ENCODE measurements at regions not wholly inside any gene's neighbourhood (a gene's known extent, or its start where the extent isn't known, plus 50 kb on each side); places are given as distances from the start of the nearest gene placed in this dataset.

DNA sequence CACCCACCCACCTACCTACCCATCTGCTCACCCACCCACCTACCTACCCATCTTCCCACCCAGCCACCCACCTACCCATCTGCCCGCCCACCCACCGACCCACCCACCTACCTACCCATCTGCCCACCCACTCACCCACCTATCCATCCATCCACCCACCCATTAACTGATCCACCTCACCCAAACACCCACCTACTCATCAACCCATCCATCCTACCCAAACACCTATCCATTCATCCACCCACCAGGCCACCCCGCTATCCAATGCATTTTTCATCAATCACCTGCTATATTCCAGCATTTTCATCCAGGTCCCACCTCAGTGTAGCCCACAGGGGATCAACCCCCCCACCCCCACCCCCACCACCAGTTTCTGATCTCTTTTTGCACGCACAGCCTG, 121.8 kb downstream of the GLI2 start:
- Histone ChIP-seq H3K4me2 (no peak overlapping the region), H3K27ac (no peak overlapping the region), H3K36me3 (replicated peaks; ENCODE audit: insufficient read depth, low read depth) (no peaks in the 10 kb centered on the region), H3K4me1 (ENCODE audit: insufficient read depth) (peaks cover 7% of the 10 kb centered on the region), H3K79me2 (no peaks in the 10 kb centered on the region), H2AFZ (no peak overlapping the region), H3K4me3 (no peak overlapping the region), H3K27me3 (no peaks in the 10 kb centered on the region), H3K9me3 (ENCODE audit: low read depth) (no peaks in the 10 kb centered on the region), H4K20me1 (ENCODE audit: insufficient read depth, poor library complexity, severe bottlenecking) (no peaks in the 10 kb centered on the region), H3K9me2 (replicated peaks; ENCODE audit: insufficient read depth) (no peaks in the 10 kb centered on the region)
- DNase-seq (ENCODE audit: low spot score): no peak
- no peak for TF ChIP-seq EZH2 (IDR thresholded peaks at IDR 0.05; ENCODE audit: borderline replicate concordance)
- TF ChIP-seq EZH2phosphoT487 (IDR thresholded peaks at IDR 0.05; ENCODE audit: low read depth, severe bottlenecking, unreplicated experiment): no peak
- TF ChIP-seq, protein P1, sequence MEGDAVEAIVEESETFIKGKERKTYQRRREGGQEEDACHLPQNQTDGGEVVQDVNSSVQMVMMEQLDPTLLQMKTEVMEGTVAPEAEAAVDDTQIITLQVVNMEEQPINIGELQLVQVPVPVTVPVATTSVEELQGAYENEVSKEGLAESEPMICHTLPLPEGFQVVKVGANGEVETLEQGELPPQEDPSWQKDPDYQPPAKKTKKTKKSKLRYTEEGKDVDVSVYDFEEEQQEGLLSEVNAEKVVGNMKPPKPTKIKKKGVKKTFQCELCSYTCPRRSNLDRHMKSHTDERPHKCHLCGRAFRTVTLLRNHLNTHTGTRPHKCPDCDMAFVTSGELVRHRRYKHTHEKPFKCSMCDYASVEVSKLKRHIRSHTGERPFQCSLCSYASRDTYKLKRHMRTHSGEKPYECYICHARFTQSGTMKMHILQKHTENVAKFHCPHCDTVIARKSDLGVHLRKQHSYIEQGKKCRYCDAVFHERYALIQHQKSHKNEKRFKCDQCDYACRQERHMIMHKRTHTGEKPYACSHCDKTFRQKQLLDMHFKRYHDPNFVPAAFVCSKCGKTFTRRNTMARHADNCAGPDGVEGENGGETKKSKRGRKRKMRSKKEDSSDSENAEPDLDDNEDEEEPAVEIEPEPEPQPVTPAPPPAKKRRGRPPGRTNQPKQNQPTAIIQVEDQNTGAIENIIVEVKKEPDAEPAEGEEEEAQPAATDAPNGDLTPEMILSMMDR (IDR thresholded peaks at IDR 0.05; ENCODE audit: poor library complexity): no peak
- 100% methylated on average over 2 of the region's 4 CpGs for WGBS (ENCODE audit: low lambda C conversion rate, missing lambda C conversion rate)

GRCh38 chr2:120857931-120858330, 122.3 kb downstream of the GLI2 start:
- no peaks in the 10 kb centered on the region for H3K27me3 ChIP-seq
- no peaks in the 10 kb centered on the region for H3K79me2 ChIP-seq
- H3K9me3 ChIP-seq (ENCODE audit: low read depth): no peaks in the 10 kb centered on the region
- no peak overlapping the region for H3K4me3 ChIP-seq
- no peaks in the 10 kb centered on the region for H4K20me1 ChIP-seq (ENCODE audit: insufficient read depth, poor library complexity, severe bottlenecking)
- peaks cover 10% of the 10 kb centered on the region for H3K4me1 ChIP-seq (ENCODE audit: insufficient read depth)
- WGBS (ENCODE audit: low lambda C conversion rate, missing lambda C conversion rate): 93% methylated on average over 7 of the region's 7 CpGs
- no peaks in the 10 kb centered on the region for H3K36me3 ChIP-seq (replicated peaks; ENCODE audit: insufficient read depth, low read depth)
- no peak for DNase-seq (ENCODE audit: low spot score)
- no peak overlapping the region for H2AFZ ChIP-seq
- no peak overlapping the region for H3K4me2 ChIP-seq
- no peaks in the 10 kb centered on the region for H3K9me2 ChIP-seq (replicated peaks; ENCODE audit: insufficient read depth)
- peak overlapping the region; percentile 50 for H3K27ac ChIP-seq
- TF ChIP-seq EZH2phosphoT487 (IDR thresholded peaks at IDR 0.05; ENCODE audit: low read depth, severe bottlenecking, unreplicated experiment): no peak
- no peak for TF ChIP-seq EZH2 (IDR thresholded peaks at IDR 0.05; ENCODE audit: borderline replicate concordance)
- TF ChIP-seq, protein P1 (IDR thresholded peaks at IDR 0.05; ENCODE audit: poor library complexity): no peak

DNA sequence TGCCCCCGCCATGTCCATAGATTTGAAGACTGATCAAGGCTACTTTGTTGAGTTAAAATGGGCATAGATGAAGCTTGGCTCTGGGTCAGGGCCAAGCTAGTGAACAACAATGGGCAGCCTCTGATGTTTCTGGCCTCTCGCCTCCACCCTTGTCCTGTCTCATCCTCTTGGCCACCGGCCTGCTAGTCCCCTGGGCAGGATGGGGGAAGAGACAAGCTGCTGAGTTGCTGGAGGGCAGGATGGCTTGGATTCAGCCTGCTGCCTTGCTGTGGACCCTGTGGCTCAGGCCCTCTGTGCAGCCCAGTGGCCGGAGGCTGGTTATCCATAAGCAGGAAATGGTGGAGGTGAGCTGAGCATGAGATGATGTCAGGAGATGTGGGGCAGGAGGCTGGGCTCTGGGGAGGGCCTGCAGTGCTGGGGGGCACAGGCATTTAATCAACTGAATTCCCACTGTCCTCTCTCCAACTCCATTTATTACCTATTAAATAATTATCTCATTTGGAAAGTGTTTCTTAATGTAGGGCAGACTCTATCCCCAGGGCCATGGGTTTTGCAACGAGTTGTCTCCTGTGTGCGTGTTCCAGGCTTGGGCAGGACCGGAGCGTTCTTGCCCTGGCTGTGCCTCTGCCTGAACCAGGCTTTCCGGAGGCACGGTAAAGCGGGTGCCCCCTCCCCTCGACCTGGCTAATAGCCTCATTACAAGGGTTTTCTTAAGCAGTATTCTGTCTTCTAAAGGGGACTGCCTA, 122.9 kb downstream of the GLI2 start:
- 68% methylated on average over 12 of the region's 12 CpGs for WGBS (ENCODE audit: low lambda C conversion rate, missing lambda C conversion rate)
- no peaks in the 10 kb centered on the region for H3K79me2 ChIP-seq

More for the DNA sequence above, 122.9 kb downstream of the GLI2 start:
- Histone ChIP-seq H3K36me3 (replicated peaks; ENCODE audit: insufficient read depth, low read depth) (no peaks in the 10 kb centered on the region), H3K4me3 (no peak overlapping the region), H3K4me1 (ENCODE audit: insufficient read depth) (peaks cover 16% of the 10 kb centered on the region), H3K27me3 (no peaks in the 10 kb centered on the region), H3K4me2 (no peak overlapping the region), H3K27ac (peak overlapping the region; percentile 50), H4K20me1 (ENCODE audit: insufficient read depth, poor library complexity, severe bottlenecking) (no peaks in the 10 kb centered on the region), H3K9me2 (replicated peaks; ENCODE audit: insufficient read depth) (no peaks in the 10 kb centered on the region), H2AFZ (no peak overlapping the region), H3K9me3 (ENCODE audit: low read depth) (no peaks in the 10 kb centered on the region)
- DNase-seq (ENCODE audit: low spot score): no peak
- TF ChIP-seq, protein P1 (IDR thresholded peaks at IDR 0.05; ENCODE audit: poor library complexity): no peak
- TF ChIP-seq EZH2 (IDR thresholded peaks at IDR 0.05; ENCODE audit: borderline replicate concordance) (no peak), EZH2phosphoT487 (IDR thresholded peaks at IDR 0.05; ENCODE audit: low read depth, severe bottlenecking, unreplicated experiment) (no peak)
